NCI-H226 (cell line): ENCODE measurements at regions not wholly inside any gene's neighbourhood (a gene's known extent, or its start where the extent isn't known, plus 50 kb on each side); places are given as distances from the start of the nearest gene placed in this dataset.

ENCODE experiments used
- DNase-seq: peaks from one replicate; pipeline ENCODE4 v3.0.0-alpha.2; 2015

DNA sequence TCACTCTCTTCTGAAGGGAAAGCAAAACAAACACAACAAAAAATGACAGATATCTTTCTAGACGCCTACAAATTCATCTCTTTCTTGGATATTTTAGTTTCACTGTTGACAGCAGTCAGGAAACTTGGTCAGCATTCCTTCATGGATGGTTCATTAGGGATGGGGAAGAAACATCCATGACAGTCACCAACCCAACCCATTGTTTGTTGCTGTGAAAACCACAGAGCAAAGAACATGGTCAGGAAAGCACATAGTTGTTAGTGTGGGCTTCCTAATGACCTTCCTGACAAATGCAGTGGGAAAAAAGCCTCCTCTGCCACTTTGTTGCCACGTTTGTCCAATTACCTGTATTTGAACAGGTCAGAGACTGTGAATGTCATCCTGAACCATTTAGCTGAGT lies 139.8 kb upstream of the SNX19 start:
- no peak for DNase-seq

DNA sequence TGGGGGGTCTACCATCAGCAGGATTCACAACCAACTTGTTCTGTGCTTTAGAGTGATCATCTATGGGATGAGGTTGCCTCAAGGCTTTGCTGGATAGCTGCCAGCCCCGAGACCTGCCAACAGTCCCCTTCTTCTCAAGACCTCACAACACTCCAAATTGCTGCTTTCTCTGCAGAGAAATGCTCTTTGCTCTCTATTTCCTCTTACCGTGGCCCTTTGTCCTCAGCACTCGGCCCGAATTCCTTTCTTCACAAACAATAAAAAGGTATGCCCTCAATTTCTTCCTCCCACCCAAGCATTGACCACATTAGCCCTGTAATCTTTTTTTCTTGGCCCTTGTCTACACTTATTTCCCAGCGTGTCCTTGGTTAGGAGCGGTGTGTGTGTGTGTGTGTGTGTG lies 147.4 kb upstream of the SNX19 start:
- DNase-seq = no peak

DNA sequence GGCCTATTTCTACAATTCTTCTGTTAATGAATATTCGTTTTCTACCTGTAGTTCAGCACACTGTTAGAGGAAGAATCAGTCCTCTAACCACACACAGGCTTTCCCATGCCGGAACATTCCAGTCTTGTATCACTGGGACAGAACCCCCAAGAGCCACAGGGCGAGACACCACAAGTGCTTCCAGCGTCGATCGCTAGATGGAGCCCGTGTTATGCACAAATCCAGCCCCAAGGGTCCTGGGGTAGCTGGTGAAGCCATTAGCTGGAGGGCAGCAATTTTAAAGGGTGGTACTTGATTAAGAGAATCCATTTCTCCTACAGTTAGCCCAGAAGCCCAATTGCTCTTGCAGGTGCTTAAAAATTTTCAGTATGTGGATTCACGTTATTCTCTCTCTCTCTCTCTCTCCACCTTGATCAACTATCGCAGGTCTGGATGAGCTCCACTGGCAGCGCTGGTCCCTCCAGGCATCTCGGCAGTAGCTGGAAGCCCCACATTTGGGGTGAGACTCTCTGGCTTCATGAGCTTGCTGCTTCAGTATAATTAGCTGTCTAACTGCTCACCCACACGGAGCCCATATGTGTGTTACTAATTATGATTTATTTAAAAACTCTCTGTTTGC lies 148.2 kb upstream of the SNX19 start:
- DNase-seq = peak; percentile 15

DNA sequence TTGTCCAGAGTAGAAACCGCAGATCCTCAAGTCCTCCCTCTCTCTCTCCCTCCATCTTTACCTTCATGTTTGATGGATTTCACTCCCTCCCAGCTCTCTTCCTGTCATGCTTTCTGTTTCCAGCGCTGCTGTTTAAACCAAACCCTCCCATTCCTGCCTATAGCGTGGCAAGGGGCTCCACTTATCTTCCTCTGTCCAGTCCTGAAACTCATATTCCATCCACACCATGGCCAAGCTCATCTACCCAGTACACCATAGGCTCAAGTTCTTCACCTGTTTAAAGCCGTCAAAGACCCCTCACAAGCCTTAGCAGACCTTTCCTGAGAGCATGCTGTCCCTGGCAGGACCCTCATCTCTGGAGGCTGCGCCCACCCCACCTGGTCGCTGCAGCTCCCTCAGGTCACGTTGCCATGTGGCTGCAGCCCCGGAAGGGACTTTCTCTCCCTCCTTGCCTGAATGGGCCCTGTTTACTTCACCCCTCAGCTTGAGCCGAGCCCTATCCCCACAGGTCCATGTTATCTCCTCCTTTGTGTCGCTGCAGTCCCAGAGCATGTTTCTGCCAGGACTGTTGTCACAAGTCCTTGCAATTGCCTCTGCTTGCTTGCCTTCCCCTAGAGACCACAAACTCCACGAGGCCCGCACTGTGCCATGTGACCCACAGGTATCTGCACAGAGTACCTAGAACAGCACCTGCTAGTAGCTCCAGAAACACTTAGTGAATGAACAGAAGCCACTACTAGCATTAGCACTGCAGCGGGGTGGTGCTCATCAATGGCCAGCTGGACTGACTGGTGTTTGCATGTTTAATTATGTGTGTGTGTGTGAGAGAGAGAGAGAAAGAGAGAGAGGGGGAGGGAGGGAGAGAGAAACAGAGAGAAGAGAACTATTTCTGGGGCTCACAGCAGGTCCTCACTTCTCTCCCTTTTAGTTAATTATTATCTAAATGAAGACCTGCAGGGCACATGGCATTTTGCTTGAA lies 149.4 kb upstream of the SNX19 start:
- no peak for DNase-seq

DNA sequence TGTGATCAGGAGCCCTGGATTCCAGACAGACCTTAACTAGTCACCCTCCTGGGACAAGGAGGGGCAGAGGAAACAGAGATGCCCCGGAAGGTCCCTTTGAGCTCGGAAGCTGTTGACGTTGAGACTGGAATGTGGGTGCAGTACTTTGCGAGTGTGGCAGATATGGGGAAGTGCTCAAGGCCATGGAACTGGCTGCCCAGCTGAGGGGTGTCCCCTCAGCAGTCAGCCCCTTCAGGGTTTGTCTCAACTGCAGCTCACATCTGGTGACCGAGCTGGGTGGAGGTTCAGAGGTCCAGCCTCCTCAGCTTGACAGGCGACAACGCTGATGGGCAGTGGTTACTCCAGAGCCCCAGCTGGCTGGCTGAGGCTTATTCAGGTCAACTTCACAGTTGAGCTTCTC lies 150.3 kb upstream of the SNX19 start:
- DNase-seq = no peak

DNA sequence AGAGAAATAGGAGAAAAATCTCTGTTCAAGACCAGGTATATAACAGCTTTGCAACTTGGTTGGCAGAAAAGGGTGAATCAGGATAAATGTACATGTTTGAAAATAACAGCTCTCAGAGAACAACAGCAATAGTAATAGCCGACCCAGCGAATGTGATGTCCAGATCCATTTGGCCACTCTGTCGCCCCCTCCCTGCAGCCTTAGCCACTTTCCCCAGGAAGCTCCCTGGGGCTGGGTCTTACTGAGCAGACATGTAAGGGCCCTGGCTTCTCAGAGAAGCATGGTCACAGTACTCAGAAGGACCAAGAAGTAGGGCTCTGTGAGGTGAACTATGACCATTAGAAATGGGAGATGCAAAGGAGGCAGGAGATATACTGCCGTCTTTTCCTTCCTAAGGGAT lies 154.1 kb upstream of the SNX19 start:
- DNase-seq = no peak

DNA sequence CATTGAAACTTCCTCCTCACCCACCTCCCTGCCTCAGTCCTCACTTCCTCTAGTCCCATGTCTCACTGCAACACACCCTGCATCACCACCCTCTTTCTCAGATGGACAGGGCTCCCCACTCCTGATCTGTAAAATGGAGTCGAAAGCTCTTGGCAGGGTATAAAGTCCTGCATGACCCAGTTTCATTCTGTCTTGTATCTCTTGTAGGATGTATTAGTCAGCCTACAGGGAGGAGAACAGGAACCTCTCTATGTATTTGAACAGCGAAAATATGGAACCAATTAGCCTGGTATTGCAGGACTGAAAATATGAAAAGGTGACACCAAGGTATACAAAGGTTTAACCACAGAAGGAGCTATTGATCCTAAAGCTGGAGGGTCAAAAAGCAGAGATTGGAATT lies 156.9 kb upstream of the SNX19 start:
- DNase-seq = no peak

DNA sequence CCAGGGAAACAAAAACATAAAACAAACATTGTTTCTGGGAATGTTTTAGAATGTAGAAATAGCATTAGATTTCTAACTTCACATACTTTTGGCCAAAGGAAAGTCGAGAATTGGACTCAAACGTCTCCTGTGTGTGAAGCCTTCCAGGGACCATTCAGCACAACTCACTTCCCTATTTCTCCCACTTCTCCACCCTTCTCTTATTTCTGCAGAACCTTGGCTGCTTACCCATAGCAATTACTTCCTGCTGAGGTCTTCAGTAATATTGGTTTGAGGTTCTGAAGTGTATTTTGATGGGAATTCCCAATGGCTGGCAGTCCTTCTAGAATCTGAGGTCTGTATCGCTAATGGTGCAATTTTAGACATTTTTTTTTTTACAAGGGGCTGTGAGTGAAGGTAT lies 158.3 kb upstream of the SNX19 start:
- DNase-seq = no peak

DNA sequence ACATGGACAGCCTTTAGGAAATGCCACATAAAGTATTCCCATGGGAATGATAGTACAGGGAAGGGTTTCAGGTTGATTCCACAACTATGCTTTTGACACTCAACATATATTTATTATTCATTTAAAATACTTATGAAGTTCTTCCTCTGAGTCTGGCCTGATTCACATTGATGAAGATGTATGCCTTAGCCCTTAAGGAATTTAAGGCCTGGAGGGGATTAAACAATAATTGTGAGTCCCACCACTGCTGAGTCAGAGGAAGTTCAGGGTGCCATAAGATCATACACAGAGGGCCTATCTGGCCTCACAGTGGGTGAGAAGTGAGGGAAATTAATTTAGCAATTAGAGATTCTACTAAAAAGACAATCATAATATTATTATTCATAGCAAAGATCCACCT lies 161.1 kb upstream of the SNX19 start:
- DNase-seq = no peak

DNA sequence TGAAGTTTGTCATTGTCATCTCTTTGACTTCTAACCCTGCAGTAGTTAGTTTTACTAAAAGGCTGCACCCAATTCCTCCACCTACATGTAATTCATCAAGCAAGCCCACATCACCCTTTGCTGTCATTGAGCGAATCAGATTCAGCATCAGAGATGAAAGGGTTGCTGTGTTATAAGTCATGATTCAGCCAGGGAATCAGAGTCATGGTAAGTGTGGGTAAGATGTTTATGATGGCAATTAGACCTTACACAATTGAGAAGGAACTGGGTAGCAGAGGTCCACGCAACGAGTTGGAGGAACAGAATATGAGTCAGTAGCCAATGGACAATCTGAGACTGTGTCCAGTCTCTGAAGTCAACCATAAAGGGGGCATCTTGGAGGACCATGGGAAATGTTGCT lies 162.8 kb upstream of the SNX19 start:
- DNase-seq = no peak

DNA sequence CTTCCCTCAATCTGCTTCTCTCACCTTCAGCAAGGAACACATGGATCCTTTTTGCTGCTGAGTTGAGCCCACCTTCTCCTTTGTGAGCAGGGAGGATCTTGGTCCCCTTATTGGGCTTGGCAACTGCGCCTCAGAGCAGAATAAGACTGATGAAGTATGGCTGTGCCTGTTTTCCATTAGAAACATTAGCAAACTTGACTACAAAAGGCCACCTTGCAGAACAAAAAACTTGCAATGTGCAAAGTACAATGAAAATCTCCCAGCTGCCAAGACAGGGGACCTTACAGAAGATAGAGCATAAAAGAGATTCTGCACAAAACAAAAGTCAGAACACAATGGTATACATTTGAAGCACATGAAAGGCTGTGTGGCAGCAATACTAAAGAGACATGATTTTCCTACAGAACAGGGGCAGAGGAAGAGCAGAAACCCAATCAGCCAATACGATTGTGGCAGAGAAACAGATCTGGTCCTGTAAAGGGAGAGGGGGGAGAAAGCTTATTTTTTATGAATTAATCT lies 173.5 kb upstream of the SNX19 start:
- DNase-seq = no peak

DNA sequence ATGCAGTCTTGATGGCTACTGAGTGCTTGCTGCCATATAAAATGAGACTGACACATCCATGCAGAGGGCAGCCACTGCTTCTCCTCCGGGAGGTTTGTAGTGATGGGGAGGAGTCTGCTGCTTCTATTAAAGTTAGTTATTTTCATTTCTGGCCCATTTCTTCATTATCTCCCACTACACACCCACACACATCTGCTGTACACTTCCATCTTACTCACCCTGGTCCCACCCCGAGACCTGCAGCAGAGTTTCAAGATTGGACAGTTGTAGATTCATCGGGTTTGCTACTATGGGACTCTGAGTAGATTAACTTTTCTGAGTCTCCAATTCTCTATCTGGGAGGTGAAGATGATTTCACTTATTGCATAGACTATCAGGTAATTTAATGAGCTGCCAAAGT lies 176.2 kb upstream of the SNX19 start:
- DNase-seq = no peak

DNA sequence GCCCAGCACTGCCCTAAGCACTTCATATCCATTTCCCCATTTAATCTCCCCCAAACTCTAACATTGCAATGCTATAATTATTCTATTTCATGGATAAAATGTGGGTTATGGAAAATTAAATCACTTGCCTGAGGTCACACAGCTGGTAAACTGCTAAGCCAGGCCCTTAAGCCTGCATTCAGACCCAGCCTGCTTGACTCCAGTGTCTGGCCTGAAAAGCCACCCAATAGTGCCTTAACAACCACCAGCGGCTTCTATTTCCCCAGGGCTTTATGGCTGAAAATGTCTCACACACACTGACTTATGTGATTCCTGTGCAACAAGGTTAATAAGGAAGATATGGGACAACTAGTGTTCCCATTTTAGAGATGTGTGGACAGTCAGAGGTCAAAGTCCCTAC lies 178.5 kb upstream of the SNX19 start:
- DNase-seq = no peak

DNA sequence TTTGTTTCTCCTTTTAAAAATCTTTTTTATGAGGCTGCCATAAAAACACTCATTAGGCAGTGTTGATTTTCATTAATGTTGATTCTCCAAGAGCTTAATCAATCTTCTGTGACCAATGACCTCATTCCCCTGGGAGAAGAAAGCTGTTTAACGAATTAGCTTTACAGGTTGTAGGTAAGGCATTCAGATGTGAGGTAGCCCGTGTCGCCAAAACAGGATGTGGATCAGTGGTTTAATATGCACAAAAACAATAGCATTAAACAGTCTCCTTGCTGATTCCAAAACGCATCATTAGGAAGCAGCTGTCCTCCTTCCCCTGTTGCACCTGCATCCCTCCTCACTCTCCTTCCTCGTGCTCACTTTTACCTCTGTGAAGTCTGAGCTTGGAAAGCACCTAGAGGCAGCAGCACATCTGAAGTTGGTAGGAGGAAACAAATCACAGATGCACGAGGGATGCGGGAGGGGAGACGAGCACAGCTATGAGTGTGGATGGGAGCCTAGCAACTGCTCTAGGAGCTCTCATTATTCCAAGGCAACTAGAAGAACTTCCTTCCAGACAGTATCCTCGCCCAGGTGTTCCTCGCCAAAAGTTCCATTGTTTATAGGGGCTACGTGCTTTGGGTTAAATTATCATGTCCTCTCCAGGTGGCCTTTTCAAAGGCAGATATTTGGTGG lies 179.4 kb upstream of the SNX19 start:
- DNase-seq = no peak

DNA sequence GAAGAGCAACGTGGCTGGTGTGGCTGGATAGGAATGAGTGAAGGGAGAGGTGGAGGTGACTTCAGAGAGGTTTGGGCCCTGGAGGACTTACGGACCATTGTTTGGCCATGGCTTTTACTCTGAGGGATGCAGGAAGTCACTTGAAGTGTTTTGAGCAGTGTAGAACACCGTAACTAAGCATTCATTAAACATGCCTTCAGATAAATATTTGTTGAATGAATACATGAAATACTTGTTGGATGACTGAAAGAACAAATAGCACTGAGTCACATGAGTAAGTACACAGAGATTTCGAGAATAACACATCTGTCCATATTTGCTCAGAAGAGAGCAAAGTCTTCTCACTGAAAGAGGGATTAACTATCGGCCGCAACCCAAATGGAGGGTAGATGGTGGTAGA lies 182.7 kb upstream of the SNX19 start:
- no peak for DNase-seq

DNA sequence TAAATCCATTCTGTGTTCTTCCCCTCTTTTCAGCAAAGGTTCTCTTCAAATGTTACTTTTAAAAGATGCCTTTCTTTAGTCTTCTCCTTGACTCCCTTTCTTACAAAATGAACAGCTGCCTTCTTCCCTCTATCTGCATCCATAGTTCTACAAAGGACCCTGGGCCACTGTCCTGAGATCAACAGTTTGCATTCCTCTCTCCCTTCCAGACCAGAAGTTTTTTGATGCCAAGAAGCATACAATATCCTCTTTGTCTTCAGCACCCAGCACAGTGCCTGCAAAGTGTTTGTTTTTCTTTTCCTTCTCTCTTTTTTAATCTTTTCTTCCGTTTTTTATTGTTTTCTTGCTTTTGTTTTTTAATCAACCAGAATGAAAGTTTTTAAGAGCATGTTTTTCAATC lies 183.5 kb upstream of the SNX19 start:
- DNase-seq = no peak

DNA sequence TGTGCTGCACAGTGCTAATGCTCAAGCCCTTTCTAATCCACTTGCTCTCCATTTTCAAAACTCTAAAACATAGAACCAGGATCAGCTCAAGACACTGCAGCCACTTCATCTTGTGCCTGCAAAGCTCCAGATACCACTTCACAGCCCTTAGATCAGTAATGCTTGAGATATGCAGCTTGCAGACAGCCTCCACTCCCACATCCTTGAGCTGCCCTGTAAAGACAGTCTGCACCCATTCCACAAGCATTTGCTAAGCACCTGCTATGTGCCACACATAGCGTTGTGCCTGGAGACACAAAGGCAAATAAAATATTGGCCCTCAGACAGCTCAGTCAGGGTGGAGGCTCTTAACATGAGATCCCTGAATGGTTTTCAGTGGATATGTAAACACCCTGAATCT lies 192.5 kb upstream of the SNX19 start:
- no peak for DNase-seq

DNA sequence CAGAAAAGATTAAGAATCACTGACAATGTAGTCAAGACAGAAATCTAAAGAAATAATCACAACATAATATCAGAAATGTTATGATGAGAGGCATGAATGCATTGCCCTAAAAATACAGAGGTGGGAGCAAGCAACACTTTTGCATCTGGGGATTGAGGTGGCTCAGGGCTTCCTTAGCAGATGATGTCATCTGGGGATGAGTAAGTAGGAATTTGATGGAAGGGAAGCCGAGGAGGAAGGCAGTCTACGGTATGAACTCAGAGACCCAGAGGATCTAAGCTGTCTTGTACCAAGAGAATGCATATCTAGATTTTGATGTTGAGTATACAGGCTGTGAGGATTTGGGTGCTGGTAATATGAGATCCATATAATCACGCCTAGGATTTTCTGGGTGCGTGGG lies 193.0 kb upstream of the SNX19 start:
- no peak for DNase-seq

DNA sequence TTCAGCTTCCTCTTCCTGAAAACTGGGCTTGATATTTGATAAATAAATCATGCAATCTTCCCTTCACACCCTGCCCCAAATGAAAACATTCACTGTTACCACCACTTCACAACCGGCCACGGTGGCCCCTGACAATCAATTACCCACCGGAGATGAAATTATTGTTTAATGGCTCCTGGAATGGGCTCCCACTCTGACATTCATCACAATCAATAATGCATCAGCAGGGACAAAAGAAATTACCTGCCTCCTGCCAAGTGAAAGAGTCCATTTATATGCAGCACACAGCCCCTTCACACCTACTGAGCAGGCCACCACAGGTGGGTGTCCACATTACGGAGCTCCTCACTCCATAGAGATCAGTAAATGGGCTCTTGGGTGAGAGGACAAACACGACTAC lies 193.5 kb upstream of the SNX19 start:
- no peak for DNase-seq

DNA sequence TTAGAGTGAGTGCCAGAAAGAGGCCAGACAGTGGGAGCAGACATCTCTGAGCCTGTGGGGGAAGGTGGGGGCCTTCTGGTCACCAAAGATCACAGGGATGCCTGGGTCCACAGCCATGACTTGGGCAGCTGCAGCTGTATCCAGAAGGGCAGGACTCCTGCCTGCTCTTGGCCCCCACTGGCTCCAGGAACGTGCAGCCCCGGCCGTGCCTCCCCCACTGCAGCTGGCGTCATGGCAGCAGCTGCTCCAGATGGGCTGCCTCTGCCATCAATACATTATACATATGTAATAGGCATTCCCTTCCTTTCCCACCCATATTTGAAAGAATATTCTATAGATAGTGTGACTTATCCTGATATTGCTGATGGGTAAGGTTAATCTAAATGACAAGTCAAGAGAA lies 195.5 kb upstream of the SNX19 start:
- DNase-seq = no peak

DNA sequence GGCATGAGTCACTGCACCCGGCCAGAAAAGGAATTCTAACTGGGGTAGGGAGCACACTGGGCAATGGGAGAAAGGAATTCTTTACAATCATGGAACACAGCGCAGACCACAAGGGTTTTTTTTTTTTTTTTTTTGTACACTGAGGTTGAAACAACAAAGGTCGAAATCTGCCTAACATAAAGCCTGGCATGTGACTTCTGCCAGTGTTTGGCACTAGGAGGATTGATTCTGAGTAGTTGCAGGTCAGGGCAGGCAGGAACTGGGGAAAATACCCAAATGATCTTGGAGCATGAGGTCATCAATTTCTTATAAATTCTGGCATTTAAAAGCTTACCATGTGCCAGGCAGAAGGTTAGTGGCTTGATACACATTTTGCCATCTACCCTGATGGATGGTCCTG lies 202.0 kb upstream of the SNX19 start:
- DNase-seq = no peak

DNA sequence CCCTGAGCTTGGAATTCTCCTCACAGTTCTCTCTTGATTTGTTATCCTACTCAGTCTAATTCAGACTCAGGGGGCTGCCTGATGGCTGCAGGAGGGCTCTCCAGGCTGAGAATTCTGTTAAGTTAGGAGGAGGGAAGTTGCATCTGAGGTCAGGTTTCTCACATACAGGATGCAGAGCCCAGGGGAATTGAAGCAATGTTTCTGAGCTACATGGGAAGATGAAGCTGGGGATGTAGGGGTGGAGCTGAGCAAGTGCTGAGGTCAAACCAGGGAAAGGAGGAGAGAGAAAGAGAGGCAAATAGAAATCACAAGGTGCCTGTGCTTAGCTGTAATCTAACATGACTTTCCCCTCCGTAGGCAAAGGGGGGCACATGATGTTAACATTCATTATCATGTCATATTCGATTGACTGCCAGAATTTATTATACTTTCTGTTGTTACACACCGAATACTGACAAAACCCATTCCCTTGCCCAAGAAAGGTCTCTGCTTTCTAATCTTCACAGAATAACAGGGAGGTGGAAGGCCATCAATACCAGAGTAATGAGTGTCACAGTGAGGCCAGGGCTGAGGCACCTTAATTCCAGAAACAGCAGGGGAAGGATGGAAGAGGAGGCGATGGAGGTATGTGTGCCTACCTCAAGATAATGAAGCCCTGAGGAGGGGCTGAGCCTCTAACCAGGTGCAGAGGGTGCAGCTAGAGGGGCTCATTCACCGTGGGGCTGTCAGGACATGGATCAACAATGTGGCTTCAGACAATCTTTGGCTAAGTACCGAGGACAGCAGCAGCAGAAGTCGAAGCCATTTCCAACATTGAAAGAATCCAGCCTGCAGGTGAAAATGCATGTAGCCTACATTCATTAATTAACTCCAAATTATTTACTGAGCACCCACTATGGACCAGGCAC lies 205.4 kb upstream of the SNX19 start:
- no peak for DNase-seq

DNA sequence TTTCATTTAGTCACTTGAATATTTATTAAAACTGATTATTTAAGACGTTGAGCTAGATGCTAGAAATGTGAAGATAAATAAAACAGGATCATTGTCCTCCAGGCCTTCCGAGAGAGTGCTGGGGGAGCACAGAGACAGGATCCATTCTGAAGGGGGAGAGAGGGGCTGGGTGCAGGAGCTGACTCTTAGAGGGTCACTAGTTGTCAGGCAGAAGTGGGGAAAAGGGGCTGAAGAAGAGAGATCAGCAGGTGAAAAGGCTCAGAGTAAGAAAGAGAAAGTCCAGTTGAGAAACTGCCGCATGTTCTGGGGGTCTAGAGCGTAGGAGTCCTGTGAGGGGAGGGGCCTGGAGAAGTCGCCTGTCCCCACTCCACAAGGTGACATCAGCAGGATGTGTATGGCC lies 206.2 kb upstream of the SNX19 start:
- no peak for DNase-seq
